Vagina (tissue), 2 donors: ENCODE measurements at regions not wholly inside any gene's neighbourhood (a gene's known extent, or its start where the extent isn't known, plus 50 kb on each side); places are given as distances from the start of the nearest gene placed in this dataset.
"Not testable (repeated sequence)": the region's sequence is repeated elsewhere in the genome, so short reads cannot be mapped to it uniquely, and the experiment has no call there.

ENCODE experiments used
- DNase-seq, 2 donors: peaks; one replicate each; pipeline ENCODE4 v3.0.0-alpha.2; 2017; ENCODE audit errors: extremely low spot score in 2 of 2
- H3K27ac ChIP-seq: fragments of 200-600 bp; sonication (generic); one replicate; pipeline ENCODE4 v1.5.1; 2019
- H3K27me3 ChIP-seq: fragments of 200-600 bp; sonication (generic); one replicate; pipeline ENCODE4 v1.5.1; 2019
- H3K36me3 ChIP-seq, 2 donors: fragments of 200-600 bp; sonication (generic); one replicate each; pipeline ENCODE4 v1.5.1; 2017 to 2019
- H3K4me1 ChIP-seq: fragments of 200-600 bp; sonication (generic); one replicate; pipeline ENCODE4 v1.5.1; 2019
- H3K4me3 ChIP-seq, 2 donors: fragments of 200-600 bp; sonication (generic); 1 replicate in 1 of 2; 2 replicates in 1 of 2; pipeline ENCODE4 v1.5.1; 2016 to 2019
- H3K9me3 ChIP-seq: fragments of 200-600 bp; sonication (generic); one replicate; pipeline ENCODE4 v1.5.1; 2019
- CTCF ChIP-seq, 3 experiments: fragments of 450-650 bp in 2 of 3; fragments of 200-600 bp in 1 of 3; sonication (generic) in 1 of 3; IDR thresholded peaks; one replicate each; pipeline ENCODE4 v1.5.1; 2017 to 2019; ENCODE audit warnings: antibody characterized with exemption in 3 of 3, mild to moderate bottlenecking in 2 of 3, moderate library complexity in 2 of 3
- POLR2A ChIP-seq, 2 donors: fragments of 450-650 bp; IDR thresholded peaks; one replicate each; pipeline ENCODE4 v1.6.1; 2017; ENCODE audit warnings: antibody characterized with exemption in 2 of 2, mild to moderate bottlenecking in 2 of 2, moderate library complexity in 2 of 2
- POLR2AphosphoS5 ChIP-seq, 2 donors: sonication (generic); formaldehyde crosslinking; IDR thresholded peaks; one replicate each; pipeline ENCODE4 v1.9.0; 2017; ENCODE audit warnings: antibody characterized with exemption in 2 of 2, mild to moderate bottlenecking in 2 of 2, low read depth in 1 of 2; ENCODE audit not compliant: insufficient read depth in 1 of 2
- intact Hi-C: fragments of 100-400 bp; cut with DNase I; formaldehyde crosslinking; loops from one replicate; pipeline ENCODE4 v1.15.1; 2023

- not testable (repeated sequence) for DNase-seq, H3K4me1 ChIP-seq, H3K27ac ChIP-seq
Measured at GRCh38 chr7:76829-77395, 115.5 kb upstream of the FAM20C start.

GRCh38 chr7:78862-79261 is 113.5 kb upstream of the FAM20C start:
- H3K27me3 ChIP-seq, H3K36me3 ChIP-seq, H3K27ac ChIP-seq, DNase-seq, H3K4me3 ChIP-seq, intact Hi-C loops, H3K9me3 ChIP-seq: not testable (repeated sequence)
- peaks cover 21% of the 10 kb centered on the region for H3K4me1 ChIP-seq

More at GRCh38 chr7:76829-77395, 115.5 kb upstream of the FAM20C start:
- intact Hi-C loops, H3K9me3 ChIP-seq, H3K36me3 ChIP-seq, H3K27me3 ChIP-seq, H3K4me3 ChIP-seq: not testable (repeated sequence)

- H3K36me3 ChIP-seq, intact Hi-C loops, H3K9me3 ChIP-seq, H3K27ac ChIP-seq, H3K27me3 ChIP-seq, DNase-seq, H3K4me3 ChIP-seq: not testable (repeated sequence)
- H3K4me1 ChIP-seq: peaks cover 21% of the 10 kb centered on the region
Measured at GRCh38 chr7:79400-80055, 112.8 kb upstream of the FAM20C start.

- intact Hi-C loops: no loop called here
- H3K4me1 ChIP-seq: peaks cover 21% of the 10 kb centered on the region
- H3K27me3 ChIP-seq: no peaks in the 10 kb centered on the region
- no peaks in the 10 kb centered on the region for H3K36me3 ChIP-seq
- peak in 1 of 2 donors; percentile 88 for DNase-seq
- no peak overlapping the region for H3K4me3 ChIP-seq
- no peaks in the 10 kb centered on the region for H3K9me3 ChIP-seq
- no peak overlapping the region for H3K27ac ChIP-seq
- TF ChIP-seq CTCF (IDR thresholded peaks at IDR 0.05): no peak
Measured at GRCh38 chr7:80259-81067, 111.9 kb upstream of the FAM20C start.

GRCh38 chr7:81068-81925 is 111.1 kb upstream of the FAM20C start:
- Histone ChIP-seq H3K27ac (no peak overlapping the region), H3K9me3 (no peaks in the 10 kb centered on the region), H3K4me3 (no peak overlapping the region), H3K36me3 (no peaks in the 10 kb centered on the region), H3K4me1 (peaks cover 21% of the 10 kb centered on the region), H3K27me3 (no peaks in the 10 kb centered on the region)
- intact Hi-C loops: no loop called here
- no peak for TF ChIP-seq CTCF (IDR thresholded peaks at IDR 0.05)
- no peak for TF ChIP-seq POLR2AphosphoS5 (IDR thresholded peaks at IDR 0.05; ENCODE audit: insufficient read depth in 1 of 2, low read depth in 1 of 2)
- TF ChIP-seq POLR2A (IDR thresholded peaks at IDR 0.05): no peak
- peak in 1 of 2 donors; percentile 67 for DNase-seq

GRCh38 chr7:81926-82756 is 110.2 kb upstream of the FAM20C start:
- H3K9me3 ChIP-seq: no peaks in the 10 kb centered on the region

More at GRCh38 chr7:81926-82756, 110.2 kb upstream of the FAM20C start:
- peaks cover 21% of the 10 kb centered on the region for H3K4me1 ChIP-seq
- H3K4me3 ChIP-seq: no peak overlapping the region
- no peak for TF ChIP-seq POLR2A (IDR thresholded peaks at IDR 0.05)
- TF ChIP-seq CTCF (IDR thresholded peaks at IDR 0.05): no peak
- TF ChIP-seq POLR2AphosphoS5 (IDR thresholded peaks at IDR 0.05; ENCODE audit: insufficient read depth in 1 of 2, low read depth in 1 of 2): no peak
- intact Hi-C loops: no loop called here
- DNase-seq: no peak
- H3K36me3 ChIP-seq: no peaks in the 10 kb centered on the region
- no peak overlapping the region for H3K27ac ChIP-seq
- H3K27me3 ChIP-seq: no peaks in the 10 kb centered on the region
